ENCODE measurements at regions not wholly inside any gene's neighbourhood (a gene's known extent, or its start where the extent isn't known, plus 50 kb on each side); places are given as distances from the start of the nearest gene placed in this dataset.

DNA sequence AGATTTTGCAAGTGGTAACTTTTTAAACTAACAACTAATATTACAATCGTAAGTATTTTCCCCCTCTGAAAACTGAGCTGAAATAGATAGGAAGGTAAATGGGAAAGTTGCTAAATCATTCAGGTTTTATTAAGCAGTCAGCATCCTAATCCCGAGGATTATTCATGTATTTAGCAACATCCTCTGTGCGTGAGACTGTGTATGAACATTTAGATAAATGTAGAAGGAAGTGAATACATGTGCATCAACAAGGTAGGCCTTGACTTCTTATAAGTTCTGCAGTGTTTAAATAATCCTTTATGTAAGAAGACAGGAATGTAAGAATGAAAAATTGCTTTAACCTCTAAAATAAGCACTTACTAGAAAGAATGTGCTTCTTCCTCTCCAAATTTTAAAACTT, 745.9 kb upstream of the TENM4 start:
- Histone ChIP-seq H3K9me3 (ENCODE audit: control insufficient read depth, insufficient read depth, low read length) (no peaks in the 10 kb centered on the region), H4K20me1 (ENCODE audit: control insufficient read depth, insufficient read depth, low read depth, low read length) (no peaks in the 10 kb centered on the region), H3K4me1 (ENCODE audit: control insufficient read depth, low read length) (no peaks in the 10 kb centered on the region), H3K27me3 (ENCODE audit: control insufficient read depth, low read length) (no peaks in the 10 kb centered on the region), H3K4me2 (ENCODE audit: low read length) (no peak overlapping the region), H3K27ac (ENCODE audit: low read depth, low read length) (no peak overlapping the region), H3K9me2 (replicated peaks; ENCODE audit: control insufficient read depth, low read length) (no peaks in the 10 kb centered on the region), H3K36me3 (ENCODE audit: control insufficient read depth, low read length) (no peaks in the 10 kb centered on the region), H3K4me3 (ENCODE audit: low read length) (no peak overlapping the region), H3F3A (ENCODE audit: control insufficient read depth, insufficient read depth) (no peaks in the 10 kb centered on the region), H3K79me2 (ENCODE audit: control insufficient read depth, low read length) (no peaks in the 10 kb centered on the region)
- TF ChIP-seq EZH2phosphoT487 (IDR thresholded peaks at IDR 0.05; ENCODE audit: borderline replicate concordance, low read length): no peak

DNA sequence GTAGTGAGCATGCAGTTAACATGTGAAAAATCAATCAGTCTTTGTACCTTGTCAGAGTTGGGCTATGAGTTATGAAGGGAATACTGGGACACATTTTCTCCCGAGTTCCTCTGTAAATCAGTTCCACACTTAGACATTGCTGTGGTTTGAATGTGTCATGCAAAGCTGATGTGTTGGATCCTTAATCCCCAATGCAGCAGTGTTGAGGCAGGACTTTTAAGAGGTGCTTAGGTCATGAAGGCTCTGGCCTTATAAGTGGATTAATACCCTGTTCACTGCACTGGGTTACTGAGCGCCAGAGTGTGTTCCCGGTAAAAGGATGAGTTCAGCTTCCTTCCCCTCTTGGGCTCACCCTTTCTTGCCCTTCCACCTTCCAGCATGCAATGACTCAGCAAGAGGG, 742.1 kb upstream of the TENM4 start:
- H3K4me3 ChIP-seq (ENCODE audit: low read length): no peak overlapping the region

DNA sequence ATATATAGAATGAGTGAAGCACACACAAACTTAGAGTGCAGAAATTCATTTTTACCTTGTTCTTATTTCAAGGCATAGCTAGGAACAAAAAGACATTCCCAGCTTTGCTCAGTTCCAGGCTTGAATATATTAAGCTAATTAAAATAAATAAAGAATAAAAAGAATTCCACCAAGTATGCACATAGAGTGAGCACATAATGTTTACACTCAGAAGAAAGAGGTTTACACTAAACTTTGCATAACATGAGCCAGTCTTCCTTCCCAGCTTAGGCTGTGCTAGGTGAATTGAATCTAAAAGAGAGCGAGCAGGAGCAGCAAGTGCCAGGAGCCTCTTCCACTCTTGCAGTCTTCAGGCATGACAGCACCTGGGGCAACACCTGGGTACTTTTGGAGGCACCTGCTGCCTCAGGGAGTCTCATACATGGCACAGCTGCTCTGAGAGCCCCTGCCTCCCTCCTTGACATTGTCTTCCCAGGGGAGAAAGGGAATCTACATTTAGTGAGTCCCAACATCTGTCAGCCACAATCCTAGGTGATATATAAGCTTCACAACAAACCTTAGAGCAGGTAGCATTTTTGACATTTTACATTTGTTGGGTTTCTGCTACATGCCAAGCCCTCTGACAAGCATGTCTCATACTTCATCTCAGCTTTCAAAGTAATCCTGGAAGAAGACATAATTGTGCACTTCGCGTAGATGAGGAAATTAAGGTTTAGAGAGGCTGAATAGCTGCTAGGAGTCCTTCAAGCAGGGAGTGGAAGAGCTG, 732.7 kb upstream of the TENM4 start:
- H3K4me3 ChIP-seq (ENCODE audit: low read length): no peak overlapping the region
- H3K27me3 ChIP-seq (ENCODE audit: control insufficient read depth, low read length): no peaks in the 10 kb centered on the region
- H3K4me1 ChIP-seq (ENCODE audit: control insufficient read depth, low read length): no peaks in the 10 kb centered on the region
- TF ChIP-seq, protein P1, sequence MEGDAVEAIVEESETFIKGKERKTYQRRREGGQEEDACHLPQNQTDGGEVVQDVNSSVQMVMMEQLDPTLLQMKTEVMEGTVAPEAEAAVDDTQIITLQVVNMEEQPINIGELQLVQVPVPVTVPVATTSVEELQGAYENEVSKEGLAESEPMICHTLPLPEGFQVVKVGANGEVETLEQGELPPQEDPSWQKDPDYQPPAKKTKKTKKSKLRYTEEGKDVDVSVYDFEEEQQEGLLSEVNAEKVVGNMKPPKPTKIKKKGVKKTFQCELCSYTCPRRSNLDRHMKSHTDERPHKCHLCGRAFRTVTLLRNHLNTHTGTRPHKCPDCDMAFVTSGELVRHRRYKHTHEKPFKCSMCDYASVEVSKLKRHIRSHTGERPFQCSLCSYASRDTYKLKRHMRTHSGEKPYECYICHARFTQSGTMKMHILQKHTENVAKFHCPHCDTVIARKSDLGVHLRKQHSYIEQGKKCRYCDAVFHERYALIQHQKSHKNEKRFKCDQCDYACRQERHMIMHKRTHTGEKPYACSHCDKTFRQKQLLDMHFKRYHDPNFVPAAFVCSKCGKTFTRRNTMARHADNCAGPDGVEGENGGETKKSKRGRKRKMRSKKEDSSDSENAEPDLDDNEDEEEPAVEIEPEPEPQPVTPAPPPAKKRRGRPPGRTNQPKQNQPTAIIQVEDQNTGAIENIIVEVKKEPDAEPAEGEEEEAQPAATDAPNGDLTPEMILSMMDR (IDR thresholded peaks at IDR 0.05; ENCODE audit: low read depth, low read length, poor library complexity, severe bottlenecking): no peak
- no peak for TF ChIP-seq EZH2phosphoT487 (IDR thresholded peaks at IDR 0.05; ENCODE audit: borderline replicate concordance, low read length)
- H3F3A ChIP-seq (ENCODE audit: control insufficient read depth, insufficient read depth): no peaks in the 10 kb centered on the region
- no peaks in the 10 kb centered on the region for H3K9me3 ChIP-seq (ENCODE audit: control insufficient read depth, insufficient read depth, low read length)
- no peaks in the 10 kb centered on the region for H3K79me2 ChIP-seq (ENCODE audit: control insufficient read depth, low read length)
- no peaks in the 10 kb centered on the region for H3K9me2 ChIP-seq (replicated peaks; ENCODE audit: control insufficient read depth, low read length)
- H3K36me3 ChIP-seq (ENCODE audit: control insufficient read depth, low read length): no peaks in the 10 kb centered on the region
- no peak overlapping the region for H3K4me2 ChIP-seq (ENCODE audit: low read length)
- no peak overlapping the region for H3K27ac ChIP-seq (ENCODE audit: low read depth, low read length)
- no peaks in the 10 kb centered on the region for H4K20me1 ChIP-seq (ENCODE audit: control insufficient read depth, insufficient read depth, low read depth, low read length)

More for the DNA sequence above, 742.1 kb upstream of the TENM4 start:
- Histone ChIP-seq H3K4me1 (ENCODE audit: control insufficient read depth, low read length) (no peaks in the 10 kb centered on the region), H3K27ac (ENCODE audit: low read depth, low read length) (no peak overlapping the region), H3K36me3 (ENCODE audit: control insufficient read depth, low read length) (no peaks in the 10 kb centered on the region), H3F3A (ENCODE audit: control insufficient read depth, insufficient read depth) (no peaks in the 10 kb centered on the region), H3K27me3 (ENCODE audit: control insufficient read depth, low read length) (no peaks in the 10 kb centered on the region), H3K9me2 (replicated peaks; ENCODE audit: control insufficient read depth, low read length) (no peaks in the 10 kb centered on the region), H3K4me2 (ENCODE audit: low read length) (no peak overlapping the region), H3K9me3 (ENCODE audit: control insufficient read depth, insufficient read depth, low read length) (no peaks in the 10 kb centered on the region), H4K20me1 (ENCODE audit: control insufficient read depth, insufficient read depth, low read depth, low read length) (no peaks in the 10 kb centered on the region), H3K79me2 (ENCODE audit: control insufficient read depth, low read length) (no peaks in the 10 kb centered on the region)
- no peak for TF ChIP-seq EZH2phosphoT487 (IDR thresholded peaks at IDR 0.05; ENCODE audit: borderline replicate concordance, low read length)
- TF ChIP-seq, protein P1 (IDR thresholded peaks at IDR 0.05; ENCODE audit: low read depth, low read length, poor library complexity, severe bottlenecking): no peak

DNA sequence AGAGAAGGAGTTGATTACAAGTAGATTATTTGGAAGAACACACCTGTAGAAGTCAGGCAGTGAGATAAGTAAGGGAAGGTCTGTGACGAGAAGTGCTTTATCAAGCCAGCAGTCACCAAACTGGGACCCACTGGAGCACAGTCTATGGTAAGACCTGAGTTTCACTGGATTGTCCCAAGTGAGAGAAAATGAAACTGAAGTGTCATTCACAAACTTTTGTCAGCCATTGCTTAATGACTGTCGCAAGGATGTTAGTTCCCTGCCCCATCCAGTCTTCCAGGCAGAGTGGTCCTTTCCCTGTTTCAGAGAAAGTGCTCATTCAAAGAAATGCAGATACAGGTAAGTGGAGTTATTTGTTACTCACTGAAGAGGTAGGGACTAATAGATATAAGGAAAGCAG, 728.0 kb upstream of the TENM4 start:
- H3K4me3 ChIP-seq (ENCODE audit: low read length): no peak overlapping the region
- H3K4me1 ChIP-seq (ENCODE audit: control insufficient read depth, low read length): no peaks in the 10 kb centered on the region
- H3K36me3 ChIP-seq (ENCODE audit: control insufficient read depth, low read length): no peaks in the 10 kb centered on the region
- no peaks in the 10 kb centered on the region for H3K9me3 ChIP-seq (ENCODE audit: control insufficient read depth, insufficient read depth, low read length)
- TF ChIP-seq EZH2phosphoT487 (IDR thresholded peaks at IDR 0.05; ENCODE audit: borderline replicate concordance, low read length): no peak
- TF ChIP-seq, protein P1 (IDR thresholded peaks at IDR 0.05; ENCODE audit: low read depth, low read length, poor library complexity, severe bottlenecking): no peak
- H3K4me2 ChIP-seq (ENCODE audit: low read length): no peak overlapping the region
- no peaks in the 10 kb centered on the region for H3F3A ChIP-seq (ENCODE audit: control insufficient read depth, insufficient read depth)
- H3K9me2 ChIP-seq (replicated peaks; ENCODE audit: control insufficient read depth, low read length): no peaks in the 10 kb centered on the region
- H3K27ac ChIP-seq (ENCODE audit: low read depth, low read length): no peak overlapping the region
- H3K27me3 ChIP-seq (ENCODE audit: control insufficient read depth, low read length): no peaks in the 10 kb centered on the region
- no peaks in the 10 kb centered on the region for H3K79me2 ChIP-seq (ENCODE audit: control insufficient read depth, low read length)
- no peaks in the 10 kb centered on the region for H4K20me1 ChIP-seq (ENCODE audit: control insufficient read depth, insufficient read depth, low read depth, low read length)
